Suprapubic skin (tissue), 4 donors: ENCODE measurements at regions not wholly inside any gene's neighbourhood (a gene's known extent, or its start where the extent isn't known, plus 50 kb on each side); places are given as distances from the start of the nearest gene placed in this dataset.
"Not testable (repeated sequence)": the region's sequence is repeated elsewhere in the genome, so short reads cannot be mapped to it uniquely, and the experiment has no call there.

ENCODE experiments used
- DNase-seq, 2 donors: peaks; one replicate each; pipeline ENCODE4 v3.0.0-alpha.2; 2019; ENCODE audit warnings: low spot score in 2 of 2
- H3K27ac ChIP-seq: fragments of 200-600 bp; sonication (generic); one replicate; pipeline ENCODE4 v1.5.1; 2019
- H3K27me3 ChIP-seq: fragments of 200-600 bp; sonication (generic); one replicate; pipeline ENCODE4 v1.5.1; 2019
- H3K36me3 ChIP-seq: fragments of 200-600 bp; sonication (generic); one replicate; pipeline ENCODE4 v1.5.1; 2019
- H3K4me1 ChIP-seq: fragments of 200-600 bp; sonication (generic); one replicate; pipeline ENCODE4 v1.5.1; 2019
- H3K4me3 ChIP-seq: fragments of 200-600 bp; sonication (generic); one replicate; pipeline ENCODE4 v1.5.1; 2019; ENCODE audit warnings: mild to moderate bottlenecking
- H3K9me3 ChIP-seq: fragments of 200-600 bp; sonication (generic); one replicate; pipeline ENCODE4 v1.5.1; 2019
- CTCF ChIP-seq, 2 donors: fragments of 200-600 bp in 1 of 2; fragments of 450-650 bp in 1 of 2; sonication (generic) in 1 of 2; IDR thresholded peaks; one replicate each; pipeline ENCODE4 v1.5.1; 2016 to 2019; ENCODE audit warnings: antibody characterized with exemption in 2 of 2, mild to moderate bottlenecking in 1 of 2, moderate library complexity in 1 of 2
- EP300 ChIP-seq: sonication (generic); formaldehyde crosslinking; IDR thresholded peaks from one replicate; pipeline ENCODE4 v1.6.1; 2017; ENCODE audit warnings: antibody characterized with exemption
- POLR2A ChIP-seq, 2 donors: fragments of 450-650 bp; IDR thresholded peaks; one replicate each; pipeline ENCODE4 v1.6.1; 2017; ENCODE audit warnings: antibody characterized with exemption in 2 of 2, mild to moderate bottlenecking in 2 of 2, moderate library complexity in 2 of 2
- POLR2AphosphoS5 ChIP-seq, 3 donors: sonication (generic); formaldehyde crosslinking; IDR thresholded peaks; one replicate each; pipeline ENCODE4 v1.6.1; 2017; ENCODE audit warnings: antibody characterized with exemption in 3 of 3
- WGBS: methylation state at CpG from one replicate; pipeline ENCODE4 v1.1.5; 2018; 5-methylcytosine and 5-hydroxymethylcytosine counted together

DNA sequence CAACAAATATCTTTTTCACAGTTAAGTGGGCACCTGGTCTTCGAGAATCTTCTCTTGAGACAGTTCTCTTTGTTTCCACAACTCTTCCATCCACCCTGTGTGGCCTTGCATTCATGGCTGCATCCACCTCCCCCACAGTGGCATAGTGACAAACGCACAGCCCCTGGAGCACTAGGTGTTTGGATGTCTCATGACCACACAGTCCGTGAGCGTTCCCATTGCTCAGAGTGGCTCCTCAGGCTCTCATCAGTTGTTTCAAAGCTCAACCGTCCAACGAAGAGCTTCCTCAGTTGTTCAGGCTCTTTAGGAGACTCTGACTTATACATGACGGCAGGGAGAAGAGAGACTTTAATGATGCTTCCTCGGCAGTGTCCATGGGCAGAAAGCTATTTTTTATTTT, 191.6 kb downstream of the CDRT15L2 start:
- Histone ChIP-seq H3K36me3 (no peaks in the 10 kb centered on the region), H3K9me3 (no peaks in the 10 kb centered on the region), H3K4me3 (no peak overlapping the region), H3K27me3 (no peaks in the 10 kb centered on the region), H3K4me1 (no peaks in the 10 kb centered on the region), H3K27ac (no peak overlapping the region)
- 89% methylated on average over 8 of the region's 8 CpGs for WGBS
- no peak for DNase-seq
- TF ChIP-seq EP300 (no peak), POLR2A (IDR thresholded peaks at IDR 0.05) (no peak), CTCF (IDR thresholded peaks at IDR 0.05) (no peak), POLR2AphosphoS5 (IDR thresholded peaks at IDR 0.05) (no peak)

DNA sequence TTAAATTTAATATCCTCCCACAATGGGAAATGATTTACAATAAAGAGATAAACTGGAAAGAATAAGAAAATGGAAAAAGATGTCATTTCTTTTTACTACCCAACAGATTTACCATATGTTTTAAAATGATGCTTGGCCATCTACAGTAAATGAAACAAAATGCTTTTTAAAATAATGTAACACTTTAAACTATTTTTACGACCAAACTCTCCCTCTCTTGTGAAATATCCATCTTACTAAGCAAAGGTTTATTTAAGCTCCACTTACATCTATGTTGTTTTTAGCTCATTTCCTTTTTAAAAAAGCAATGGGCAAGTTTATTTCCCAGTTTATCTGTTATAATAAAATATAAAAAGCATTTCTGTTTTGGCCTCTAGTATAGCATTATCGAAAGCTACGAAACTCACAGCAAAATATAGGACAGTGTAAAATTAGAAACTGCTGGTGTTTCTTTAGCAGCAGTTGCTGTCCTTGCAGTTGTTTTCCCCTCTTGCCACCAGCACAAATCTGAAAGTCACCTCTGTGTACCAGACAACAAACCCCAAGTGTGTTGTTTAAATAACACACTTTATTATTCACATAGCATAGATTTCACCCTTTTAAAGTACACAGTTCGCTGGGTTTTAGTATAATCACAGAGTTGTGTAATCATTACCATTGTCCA, 195.1 kb downstream of the CDRT15L2 start:
- Histone ChIP-seq H3K9me3 (no peaks in the 10 kb centered on the region), H3K27me3 (no peaks in the 10 kb centered on the region), H3K36me3 (no peaks in the 10 kb centered on the region), H3K27ac (no peak overlapping the region), H3K4me3 (no peak overlapping the region), H3K4me1 (no peaks in the 10 kb centered on the region)
- 69% methylated on average over 4 of the region's 4 CpGs for WGBS
- DNase-seq, result no peak
- TF ChIP-seq EP300, result no peak
- TF ChIP-seq POLR2AphosphoS5 (IDR thresholded peaks at IDR 0.05), result no peak
- TF ChIP-seq POLR2A (IDR thresholded peaks at IDR 0.05), result no peak
- no peak for TF ChIP-seq CTCF (IDR thresholded peaks at IDR 0.05)

GRCh38 chr17:20775331-20775730, 195.8 kb downstream of the CDRT15L2 start:
- Histone ChIP-seq H3K4me3 (no peak overlapping the region), H3K36me3 (no peaks in the 10 kb centered on the region), H3K4me1 (no peaks in the 10 kb centered on the region), H3K9me3 (no peaks in the 10 kb centered on the region), H3K27ac (no peak overlapping the region), H3K27me3 (no peaks in the 10 kb centered on the region)
- 94% methylated on average over 19 of the region's 19 CpGs for WGBS
- no peak for DNase-seq
- TF ChIP-seq POLR2A (IDR thresholded peaks at IDR 0.05) (no peak), EP300 (no peak), POLR2AphosphoS5 (IDR thresholded peaks at IDR 0.05) (no peak), CTCF (IDR thresholded peaks at IDR 0.05) (no peak)

- 94% methylated on average over 10 of the region's 10 CpGs for WGBS
Measured at GRCh38 chr17:20779521-20779920, 200.0 kb downstream of the CDRT15L2 start.

GRCh38 chr17:20781260-20781659, 201.7 kb downstream of the CDRT15L2 start:
- no peaks in the 10 kb centered on the region for H3K36me3 ChIP-seq
- no peak for DNase-seq
- H3K27ac ChIP-seq, result no peak overlapping the region

More at GRCh38 chr17:20779521-20779920, 200.0 kb downstream of the CDRT15L2 start:
- Histone ChIP-seq H3K4me1 (no peaks in the 10 kb centered on the region), H3K9me3 (no peaks in the 10 kb centered on the region), H3K27ac (no peak overlapping the region), H3K4me3 (no peak overlapping the region), H3K27me3 (peaks cover 13% of the 10 kb centered on the region), H3K36me3 (no peaks in the 10 kb centered on the region)
- TF ChIP-seq CTCF (IDR thresholded peaks at IDR 0.05) (no peak), EP300 (no peak), POLR2AphosphoS5 (IDR thresholded peaks at IDR 0.05) (no peak)
- no peak for DNase-seq

DNA sequence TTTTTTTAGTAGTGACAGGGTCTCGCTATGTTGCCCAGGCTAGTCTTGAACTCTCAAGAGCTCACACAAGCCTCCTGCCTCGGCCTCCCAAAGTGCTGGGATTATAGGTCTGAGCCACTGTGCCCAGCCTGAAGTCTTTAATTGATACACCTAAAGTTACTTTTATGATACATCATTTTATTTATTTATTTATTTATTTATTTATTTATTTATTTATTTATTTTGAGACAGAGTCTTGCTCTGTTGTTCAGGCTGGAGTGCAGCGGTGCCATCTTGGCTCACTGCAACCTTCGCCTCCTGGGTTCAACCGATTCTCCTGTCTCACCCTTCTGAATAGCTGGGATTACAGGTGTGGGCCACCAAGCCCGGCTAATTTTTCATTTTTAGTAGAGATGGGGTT, 202.3 kb downstream of the CDRT15L2 start:
- H3K27me3 ChIP-seq, result peaks cover 14% of the 10 kb centered on the region
- H3K9me3 ChIP-seq, H3K27ac ChIP-seq, H3K4me1 ChIP-seq, DNase-seq, H3K4me3 ChIP-seq, H3K36me3 ChIP-seq: not testable (repeated sequence)
- WGBS, result 93% methylated on average over 6 of the region's 6 CpGs

More at GRCh38 chr17:20781260-20781659, 201.7 kb downstream of the CDRT15L2 start:
- Histone ChIP-seq H3K4me1 (no peaks in the 10 kb centered on the region), H3K4me3 (no peak overlapping the region), H3K27me3 (peaks cover 14% of the 10 kb centered on the region), H3K9me3 (no peaks in the 10 kb centered on the region)
- 93% methylated on average over 2 of the region's 2 CpGs for WGBS
- TF ChIP-seq EP300 (no peak), POLR2AphosphoS5 (IDR thresholded peaks at IDR 0.05) (no peak), CTCF (IDR thresholded peaks at IDR 0.05) (no peak), POLR2A (IDR thresholded peaks at IDR 0.05) (no peak)
